ENCODE measurements at regions not wholly inside any gene's neighbourhood (a gene's known extent, or its start where the extent isn't known, plus 50 kb on each side); places are given as distances from the start of the nearest gene placed in this dataset.

- ChIA-PET POLR2A (no interaction called here), CTCF (interaction anchor here (1.6 kb wide), 1 partner anchor 14 kb away, joined by 3 read pairs; no protein-coding TSS in a partner anchor)
Observed at GRCh38 chr3:137204409-137204808, 246.6 kb downstream of the IL20RB start.

DNA sequence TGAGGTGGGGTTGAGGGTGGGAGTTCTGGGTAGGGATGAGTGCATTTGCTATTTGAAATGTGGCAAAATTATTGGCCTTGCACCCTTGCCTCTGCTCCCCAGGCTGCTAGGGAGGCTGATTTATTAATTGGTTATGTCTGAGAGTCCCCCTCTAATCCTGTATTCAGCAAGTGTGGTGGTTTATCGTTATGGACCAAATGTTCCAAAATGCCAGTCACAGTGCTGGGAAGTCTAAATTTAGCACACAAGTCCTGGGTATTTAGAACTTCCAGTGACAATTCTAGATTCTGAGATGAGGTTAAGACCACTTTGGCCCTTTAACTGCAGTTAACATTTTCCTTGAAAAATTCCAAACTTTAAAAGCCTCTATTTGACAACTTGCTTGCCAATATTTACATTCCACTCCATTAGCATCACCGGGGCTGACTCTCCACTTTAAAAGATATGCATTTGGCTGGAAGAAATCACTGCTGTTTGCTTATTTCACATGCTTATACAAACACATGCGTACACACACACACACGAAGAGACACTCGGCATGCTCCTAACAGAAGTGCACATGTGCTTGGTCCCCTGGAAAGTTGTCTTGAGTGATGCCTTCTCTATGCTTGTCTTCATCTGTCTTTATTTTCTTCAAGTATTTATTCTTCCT, 247.7 kb downstream of the IL20RB start:
- no peak for ATAC-seq
- intact Hi-C loops (cut with micrococcal nuclease), result no loop called here

More at GRCh38 chr3:137204409-137204808, 246.6 kb downstream of the IL20RB start:
- H3K36me3 Mint-ChIP-seq (ENCODE audit: low read depth), result no peaks in the 10 kb centered on the region
- peaks cover 9% of the 10 kb centered on the region for H3K27me3 Mint-ChIP-seq
- no peak overlapping the region for H3K4me3 Mint-ChIP-seq
- H3K27ac Mint-ChIP-seq, result no peak overlapping the region
- intact Hi-C loops (cut with micrococcal nuclease), result no loop called here
- DNase-seq (no peak), ATAC-seq (no peak)
- no peak for TF ChIP-seq CTCF (IDR thresholded peaks at IDR 0.05)
- no peaks in the 10 kb centered on the region for H3K4me1 Mint-ChIP-seq (ENCODE audit: low read depth)
- H3K9me3 Mint-ChIP-seq, result peaks cover 5% of the 10 kb centered on the region

DNA sequence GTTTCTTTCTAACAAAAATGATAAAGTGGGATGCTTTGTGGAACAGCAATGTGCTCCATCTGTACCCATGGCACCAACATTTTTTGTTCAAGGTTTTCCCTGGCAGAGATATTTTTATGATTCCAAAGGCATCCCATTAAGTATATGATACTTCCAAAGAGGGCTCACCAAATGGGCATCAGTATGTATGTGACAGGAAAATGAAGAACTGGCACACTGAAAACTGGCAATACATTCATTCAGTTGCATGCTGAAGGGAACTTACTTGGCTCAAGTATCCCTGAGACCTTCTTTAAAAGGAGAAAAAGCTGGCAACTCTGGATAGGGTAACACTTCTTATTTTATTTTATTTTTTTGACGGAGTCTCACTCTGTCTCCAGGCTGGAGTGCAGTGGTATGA, 249.8 kb downstream of the IL20RB start:
- Mint-ChIP-seq H3K36me3 (ENCODE audit: low read depth) (no peaks in the 10 kb centered on the region), H3K27me3 (peaks cover 9% of the 10 kb centered on the region), H3K27ac (no peak overlapping the region), H3K9me3 (no peaks in the 10 kb centered on the region), H3K4me3 (no peak overlapping the region), H3K4me1 (ENCODE audit: low read depth) (no peaks in the 10 kb centered on the region)
- ATAC-seq (no peak), DNase-seq (no peak)
- intact Hi-C loops (cut with micrococcal nuclease), result no loop called here
- CTCF ChIA-PET, result interaction anchor here (1.5 kb wide), 1 partner anchor 9 kb away, joined by 3 read pairs; no protein-coding TSS in a partner anchor
- POLR2A ChIA-PET, result no interaction called here
- TF ChIP-seq CTCF (IDR thresholded peaks at IDR 0.05), result no peak

More for the DNA sequence above, 247.7 kb downstream of the IL20RB start:
- POLR2A ChIA-PET, result no interaction called here
- CTCF ChIA-PET, result interaction anchor here (1.6 kb wide), 1 partner anchor 13 kb away, joined by 3 read pairs; no protein-coding TSS in a partner anchor
- Mint-ChIP-seq H3K9me3 (no peaks in the 10 kb centered on the region), H3K4me3 (no peak overlapping the region), H3K4me1 (ENCODE audit: low read depth) (no peaks in the 10 kb centered on the region), H3K27me3 (peaks cover 9% of the 10 kb centered on the region), H3K27ac (no peak overlapping the region), H3K36me3 (ENCODE audit: low read depth) (no peaks in the 10 kb centered on the region)
- DNase-seq, result no peak
- no peak for TF ChIP-seq CTCF (IDR thresholded peaks at IDR 0.05)

GRCh38 chr3:137217733-137218132, 259.9 kb downstream of the IL20RB start:
- peak; percentile 32 for TF ChIP-seq CTCF (IDR thresholded peaks at IDR 0.05)
- no peak for ATAC-seq
- Mint-ChIP-seq H3K36me3 (ENCODE audit: low read depth) (no peaks in the 10 kb centered on the region), H3K9me3 (peaks cover 9% of the 10 kb centered on the region), H3K27ac (no peak overlapping the region), H3K4me1 (ENCODE audit: low read depth) (no peaks in the 10 kb centered on the region), H3K4me3 (no peak overlapping the region), H3K27me3 (no peaks in the 10 kb centered on the region)
- CTCF ChIA-PET, result interaction anchor here (1.0 kb wide), 1 partner anchor 13 kb away, joined by 3 read pairs; no protein-coding TSS in a partner anchor
- peak; percentile 10 for DNase-seq
- intact Hi-C loops (cut with micrococcal nuclease), result no loop called here
- POLR2A ChIA-PET, result no interaction called here

GRCh38 chr3:137219801-137220445, 262.1 kb downstream of the IL20RB start:
- CTCF ChIA-PET, result interaction anchor here (0.6 kb wide), 1 partner anchor 110 kb away, joined by 3 read pairs; no protein-coding TSS in a partner anchor

More at GRCh38 chr3:137219801-137220445, 262.1 kb downstream of the IL20RB start:
- Mint-ChIP-seq H3K9me3 (peaks cover 9% of the 10 kb centered on the region), H3K4me3 (no peak overlapping the region), H3K27ac (no peak overlapping the region), H3K4me1 (ENCODE audit: low read depth) (no peaks in the 10 kb centered on the region), H3K27me3 (peaks cover 2% of the 10 kb centered on the region), H3K36me3 (ENCODE audit: low read depth) (no peaks in the 10 kb centered on the region)
- no peak for TF ChIP-seq CTCF (IDR thresholded peaks at IDR 0.05)
- DNase-seq (no peak), ATAC-seq (no peak)
- intact Hi-C loops (cut with micrococcal nuclease), result no loop called here
- POLR2A ChIA-PET, result no interaction called here
